ENCODE measurements at regions not wholly inside any gene's neighbourhood (a gene's known extent, or its start where the extent isn't known, plus 50 kb on each side); places are given as distances from the start of the nearest gene placed in this dataset.

GRCh38 chr2:196551014-196551413 is 88.5 kb upstream of the CCDC150 start:
- no peak overlapping the region for H3K27ac ChIP-seq
- no peak for DNase-seq (ENCODE audit: low spot score)
- no peak for TF ChIP-seq CTCF (IDR thresholded peaks at IDR 0.05)
- H3K4me3 ChIP-seq, result no peak overlapping the region

GRCh38 chr2:196555161-196555560 is 84.4 kb upstream of the CCDC150 start:
- no peak for TF ChIP-seq CTCF (IDR thresholded peaks at IDR 0.05)
- no peak overlapping the region for H3K27ac ChIP-seq
- DNase-seq (ENCODE audit: low spot score), result no peak
- H3K4me3 ChIP-seq, result no peak overlapping the region

GRCh38 chr2:196555726-196556125 is 83.8 kb upstream of the CCDC150 start:
- Histone ChIP-seq H3K27ac (no peak overlapping the region), H3K4me3 (no peak overlapping the region)
- no peak for DNase-seq (ENCODE audit: low spot score)
- no peak for TF ChIP-seq CTCF (IDR thresholded peaks at IDR 0.05)

- TF ChIP-seq CTCF (IDR thresholded peaks at IDR 0.05), result no peak
- Histone ChIP-seq H3K27ac (no peak overlapping the region), H3K4me3 (no peak overlapping the region)
- DNase-seq (ENCODE audit: low spot score), result no peak
Observed at GRCh38 chr2:196558497-196558896, 81.0 kb upstream of the CCDC150 start.

GRCh38 chr2:196563876-196564275 is 75.6 kb upstream of the CCDC150 start:
- no peak for TF ChIP-seq CTCF (IDR thresholded peaks at IDR 0.05)

GRCh38 chr2:196565106-196565765 is 74.3 kb upstream of the CCDC150 start:
- Histone ChIP-seq H3K4me3 (no peak overlapping the region), H3K27ac (no peak overlapping the region)
- TF ChIP-seq CTCF (IDR thresholded peaks at IDR 0.05), result no peak
- no peak for DNase-seq (ENCODE audit: low spot score)

More at GRCh38 chr2:196563876-196564275, 75.6 kb upstream of the CCDC150 start:
- DNase-seq (ENCODE audit: low spot score), result no peak
- Histone ChIP-seq H3K27ac (no peak overlapping the region), H3K4me3 (no peak overlapping the region)

GRCh38 chr2:196565982-196566381 is 73.5 kb upstream of the CCDC150 start:
- no peak for TF ChIP-seq CTCF (IDR thresholded peaks at IDR 0.05)
- no peak for DNase-seq (ENCODE audit: low spot score)
- Histone ChIP-seq H3K27ac (no peak overlapping the region), H3K4me3 (no peak overlapping the region)

All from coronary artery (tissue), 2 donors.